ENCODE measurements at regions not wholly inside any gene's neighbourhood (a gene's known extent, or its start where the extent isn't known, plus 50 kb on each side); places are given as distances from the start of the nearest gene placed in this dataset.

DNA sequence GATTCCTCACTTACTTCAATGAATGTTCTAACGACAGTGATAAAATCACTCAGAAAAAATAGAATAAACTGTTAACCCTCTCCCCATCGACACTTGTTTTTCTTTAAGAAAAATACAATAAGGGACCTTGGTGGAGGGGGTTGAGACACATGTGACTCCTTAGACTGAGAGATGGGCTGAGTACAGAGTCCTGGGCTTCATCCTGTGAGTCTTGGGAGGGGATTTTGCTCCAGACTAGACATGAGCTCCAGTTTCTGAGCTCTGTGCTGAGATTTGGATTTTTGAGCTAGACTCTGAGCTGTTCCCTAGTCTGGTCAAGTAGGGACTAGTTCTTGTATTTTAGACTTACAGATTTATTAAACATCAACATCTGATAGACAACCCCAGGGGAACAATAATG lies 241.5 kb upstream of the MVB12B start:
- H3K14ac ChIP-seq (ENCODE audit: low read length in 2 of 2) = no peak overlapping the region
- peaks cover 23 to 44% of the 10 kb centered on the region in 2 experiments for H3K27me3 ChIP-seq (ENCODE audit: control insufficient read depth in 1 of 2, insufficient read depth in 1 of 2, low read length in 2 of 2)
- H3K4me1 ChIP-seq (ENCODE audit: control insufficient read depth, insufficient read depth, low read depth, low read length) = no peaks in the 10 kb centered on the region
- no peak overlapping the region for H2BK12ac ChIP-seq (ENCODE audit: low read length in 2 of 2)
- H3K27ac ChIP-seq (ENCODE audit: low read length, poor library complexity, severe bottlenecking) = no peak overlapping the region
- H3K4me2 ChIP-seq (ENCODE audit: low read length, poor library complexity, severe bottlenecking) = no peak overlapping the region
- no peaks in the 10 kb centered on the region for H3K9me3 ChIP-seq (ENCODE audit: control insufficient read depth, low read length)
- no peaks in the 10 kb centered on the region for H3K36me3 ChIP-seq (ENCODE audit: control insufficient read depth in 1 of 2, insufficient read depth in 2 of 2, low read depth in 1 of 2, low read length in 2 of 2)
- H3K4me3 ChIP-seq (ENCODE audit: insufficient read depth in 1 of 2, low read depth in 1 of 2, low read length in 2 of 2) = no peak overlapping the region
- WGBS = no CpG with 5 or more reads among the region's 2 CpGs
- H2BK120ac ChIP-seq (ENCODE audit: low read depth, low read length) = no peak overlapping the region
- no peak overlapping the region for H4K91ac ChIP-seq (ENCODE audit: low read length)
- no peak overlapping the region for H2AK5ac ChIP-seq (ENCODE audit: low read length, severe bottlenecking)
- H3K9ac ChIP-seq (ENCODE audit: low read length) = no peak overlapping the region
- H3K4ac ChIP-seq (ENCODE audit: low read depth in 1 of 2, low read length in 2 of 2) = no peak overlapping the region
- H3K18ac ChIP-seq (ENCODE audit: low read depth in 1 of 2, low read length in 2 of 2) = no peak overlapping the region
- H2BK15ac ChIP-seq (ENCODE audit: low read depth, poor library complexity, severe bottlenecking) = no peak overlapping the region
- no peak for DNase-seq
- no peak overlapping the region for H3K23ac ChIP-seq (ENCODE audit: low read length in 2 of 2)
- H2AFZ ChIP-seq (ENCODE audit: low read depth, low read length) = no peak overlapping the region
- no peak overlapping the region for H4K8ac ChIP-seq (ENCODE audit: low read length)
- no peaks in the 10 kb centered on the region for H3K79me1 ChIP-seq (replicated peaks; ENCODE audit: low read length, poor library complexity, severe bottlenecking)
- no peak overlapping the region for H2BK5ac ChIP-seq (ENCODE audit: low read depth, low read length, poor library complexity, severe bottlenecking)

DNA sequence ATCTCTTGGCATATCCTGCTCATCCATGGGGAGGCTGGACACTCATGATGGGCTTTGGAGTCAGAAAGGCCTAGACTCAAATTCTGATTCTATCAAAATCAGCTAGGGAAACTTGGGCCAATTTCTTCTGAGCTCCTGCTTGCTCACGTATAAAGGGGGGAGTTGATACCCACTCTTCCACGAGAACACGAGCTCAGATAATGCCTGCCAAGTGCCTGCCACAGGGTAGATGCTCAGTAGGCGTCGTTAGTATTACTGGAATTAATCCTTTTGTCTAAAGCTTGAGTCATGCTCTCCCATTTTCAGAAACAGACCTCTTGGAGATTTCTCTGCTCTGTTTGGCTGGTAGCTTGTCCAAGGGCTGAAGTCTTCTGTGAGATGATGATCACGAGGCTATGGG lies 238.3 kb upstream of the MVB12B start:
- Histone ChIP-seq H2BK12ac (ENCODE audit: low read length in 2 of 2) (no peak overlapping the region), H2AK5ac (ENCODE audit: low read length, severe bottlenecking) (no peak overlapping the region), H3K4me2 (ENCODE audit: low read length, poor library complexity, severe bottlenecking) (no peak overlapping the region), H3K79me1 (replicated peaks; ENCODE audit: low read length, poor library complexity, severe bottlenecking) (no peaks in the 10 kb centered on the region), H3K4me1 (ENCODE audit: control insufficient read depth, insufficient read depth, low read depth, low read length) (no peaks in the 10 kb centered on the region), H3K4ac (ENCODE audit: low read depth in 1 of 2, low read length in 2 of 2) (no peak overlapping the region), H3K36me3 (ENCODE audit: control insufficient read depth in 1 of 2, insufficient read depth in 2 of 2, low read depth in 1 of 2, low read length in 2 of 2) (no peaks in the 10 kb centered on the region), H2BK5ac (ENCODE audit: low read depth, low read length, poor library complexity, severe bottlenecking) (no peak overlapping the region), H3K14ac (ENCODE audit: low read length in 2 of 2) (no peak overlapping the region), H3K4me3 (ENCODE audit: insufficient read depth in 1 of 2, low read depth in 1 of 2, low read length in 2 of 2) (no peak overlapping the region), H4K91ac (ENCODE audit: low read length) (no peak overlapping the region), H3K18ac (ENCODE audit: low read depth in 1 of 2, low read length in 2 of 2) (no peak overlapping the region), H3K27ac (ENCODE audit: low read length, poor library complexity, severe bottlenecking) (no peak overlapping the region), H3K9me3 (ENCODE audit: control insufficient read depth, low read length) (no peaks in the 10 kb centered on the region), H2AFZ (ENCODE audit: low read depth, low read length) (no peak overlapping the region), H3K23ac (ENCODE audit: low read length in 2 of 2) (no peak overlapping the region), H3K9ac (ENCODE audit: low read length) (no peak overlapping the region), H2BK15ac (ENCODE audit: low read depth, poor library complexity, severe bottlenecking) (no peak overlapping the region), H3K27me3 (ENCODE audit: control insufficient read depth in 1 of 2, insufficient read depth in 1 of 2, low read length in 2 of 2) (peaks cover 27 to 39% of the 10 kb centered on the region in 2 experiments), H2BK120ac (ENCODE audit: low read depth, low read length) (no peak overlapping the region), H4K8ac (ENCODE audit: low read length) (no peak overlapping the region)
- 63% methylated on average over 6 of the region's 6 CpGs for WGBS
- DNase-seq = no peak

DNA sequence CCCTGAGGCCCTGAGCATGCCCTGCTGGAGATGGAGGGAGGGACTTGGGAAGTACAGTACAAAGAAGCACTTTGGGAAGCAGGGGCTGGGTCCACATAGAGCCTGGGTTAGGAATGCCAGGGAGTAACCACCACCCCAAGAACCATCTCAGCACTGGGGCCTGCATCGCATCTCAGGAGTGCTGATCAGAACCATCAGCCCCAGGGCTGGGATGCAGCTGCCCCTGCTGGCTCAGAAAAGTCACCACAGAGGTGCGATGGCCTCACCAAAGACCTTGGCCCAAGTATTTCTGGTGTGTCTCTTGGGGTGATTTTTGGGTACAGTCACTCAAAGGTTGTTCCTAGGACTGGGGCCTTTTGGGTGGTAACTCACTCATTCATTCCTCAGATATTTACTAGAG lies 236.8 kb upstream of the MVB12B start:
- Histone ChIP-seq H3K27me3 (ENCODE audit: control insufficient read depth in 1 of 2, insufficient read depth in 1 of 2, low read length in 2 of 2) (peaks cover 27 to 28% of the 10 kb centered on the region in 2 experiments), H4K91ac (ENCODE audit: low read length) (no peak overlapping the region), H2BK12ac (ENCODE audit: low read length in 2 of 2) (no peak overlapping the region), H3K9ac (ENCODE audit: low read length) (no peak overlapping the region), H2BK5ac (ENCODE audit: low read depth, low read length, poor library complexity, severe bottlenecking) (no peak overlapping the region), H3K4me1 (ENCODE audit: control insufficient read depth, insufficient read depth, low read depth, low read length) (no peaks in the 10 kb centered on the region), H3K9me3 (ENCODE audit: control insufficient read depth, low read length) (no peaks in the 10 kb centered on the region), H3K18ac (ENCODE audit: low read depth in 1 of 2, low read length in 2 of 2) (no peak overlapping the region), H3K79me1 (replicated peaks; ENCODE audit: low read length, poor library complexity, severe bottlenecking) (no peaks in the 10 kb centered on the region), H3K4me2 (ENCODE audit: low read length, poor library complexity, severe bottlenecking) (no peak overlapping the region), H3K4ac (ENCODE audit: low read depth in 1 of 2, low read length in 2 of 2) (no peak overlapping the region), H3K36me3 (ENCODE audit: control insufficient read depth in 1 of 2, insufficient read depth in 2 of 2, low read depth in 1 of 2, low read length in 2 of 2) (no peaks in the 10 kb centered on the region), H2BK120ac (ENCODE audit: low read depth, low read length) (no peak overlapping the region), H3K14ac (ENCODE audit: low read length in 2 of 2) (no peak overlapping the region), H2AK5ac (ENCODE audit: low read length, severe bottlenecking) (no peak overlapping the region), H3K4me3 (ENCODE audit: insufficient read depth in 1 of 2, low read depth in 1 of 2, low read length in 2 of 2) (no peak overlapping the region), H2BK15ac (ENCODE audit: low read depth, poor library complexity, severe bottlenecking) (no peak overlapping the region), H3K27ac (ENCODE audit: low read length, poor library complexity, severe bottlenecking) (no peak overlapping the region), H4K8ac (ENCODE audit: low read length) (no peak overlapping the region), H3K23ac (ENCODE audit: low read length in 2 of 2) (no peak overlapping the region), H2AFZ (ENCODE audit: low read depth, low read length) (no peak overlapping the region)
- no peak for DNase-seq
- 67% methylated on average over 1 of the region's 2 CpGs for WGBS

GRCh38 chr9:126093771-126094170 lies 232.9 kb upstream of the MVB12B start:
- no peak overlapping the region for H2BK12ac ChIP-seq (ENCODE audit: low read length in 2 of 2)
- H2AK5ac ChIP-seq (ENCODE audit: low read length, severe bottlenecking) = no peak overlapping the region
- H4K8ac ChIP-seq (ENCODE audit: low read length) = no peak overlapping the region
- no peaks in the 10 kb centered on the region for H3K79me1 ChIP-seq (replicated peaks; ENCODE audit: low read length, poor library complexity, severe bottlenecking)
- DNase-seq = no peak
- no peak overlapping the region for H3K18ac ChIP-seq (ENCODE audit: low read depth in 1 of 2, low read length in 2 of 2)
- no peak overlapping the region for H3K27ac ChIP-seq (ENCODE audit: low read length, poor library complexity, severe bottlenecking)
- H3K4me3 ChIP-seq (ENCODE audit: insufficient read depth in 1 of 2, low read depth in 1 of 2, low read length in 2 of 2) = no peak overlapping the region
- no peak overlapping the region for H3K14ac ChIP-seq (ENCODE audit: low read length in 2 of 2)
- H3K4me2 ChIP-seq (ENCODE audit: low read length, poor library complexity, severe bottlenecking) = no peak overlapping the region
- no peak overlapping the region for H2BK15ac ChIP-seq (ENCODE audit: low read depth, poor library complexity, severe bottlenecking)
- no peak overlapping the region for H4K91ac ChIP-seq (ENCODE audit: low read length)
- H2BK120ac ChIP-seq (ENCODE audit: low read depth, low read length) = no peak overlapping the region
- H2AFZ ChIP-seq (ENCODE audit: low read depth, low read length) = no peak overlapping the region
- no peak overlapping the region for H3K23ac ChIP-seq (ENCODE audit: low read length in 2 of 2)
- no peaks in the 10 kb centered on the region for H3K36me3 ChIP-seq (ENCODE audit: control insufficient read depth in 1 of 2, insufficient read depth in 2 of 2, low read depth in 1 of 2, low read length in 2 of 2)
- WGBS = 83% methylated on average over 6 of the region's 9 CpGs
- H3K27me3 ChIP-seq (ENCODE audit: control insufficient read depth in 1 of 2, insufficient read depth in 1 of 2, low read length in 2 of 2) = peaks cover 15 to 37% of the 10 kb centered on the region in 2 experiments
- no peaks in the 10 kb centered on the region for H3K4me1 ChIP-seq (ENCODE audit: control insufficient read depth, insufficient read depth, low read depth, low read length)
- H3K9me3 ChIP-seq (ENCODE audit: control insufficient read depth, low read length) = no peaks in the 10 kb centered on the region
- H3K4ac ChIP-seq (ENCODE audit: low read depth in 1 of 2, low read length in 2 of 2) = no peak overlapping the region
- no peak overlapping the region for H2BK5ac ChIP-seq (ENCODE audit: low read depth, low read length, poor library complexity, severe bottlenecking)
- H3K9ac ChIP-seq (ENCODE audit: low read length) = no peak overlapping the region

Measured in mesenchymal stem cell (in vitro differentiated cells and primary cell).